HEK293 (cell line): ENCODE measurements at regions not wholly inside any gene's neighbourhood (a gene's known extent, or its start where the extent isn't known, plus 50 kb on each side); places are given as distances from the start of the nearest gene placed in this dataset.

ENCODE experiments used
- CTCF ChIA-PET: fragments of 350-600 bp; formaldehyde crosslinking; extraction: SDS; loops from one replicate; lab custom pipeline; 2021; ENCODE audit warnings: antibody characterized with exemption; lab: Yijun Ruan, JAX
- POLR2A ChIA-PET: fragments of 300-600 bp; formaldehyde crosslinking; extraction: SDS; loops from one replicate; lab custom pipeline; 2020; ENCODE audit warnings: antibody characterized with exemption, inconsistent platforms; lab: Yijun Ruan, JAX
- H3K27ac ChIP-seq: fragments of 200-500 bp; sonication (Bioruptor generic); 2 replicates; pipeline ENCODE4 v1.5.1; 2014; ENCODE audit warnings: low read depth, low read length, control low read depth, inconsistent platforms; ENCODE audit errors: extremely low read depth
- H3K36me3 ChIP-seq, 2 experiments: fragments of 200-500 bp in 1 of 2; sonication (Bioruptor generic) in 1 of 2; 1 replicate in 1 of 2; 2 replicates in 1 of 2; pipeline ENCODE4 v1.5.1; 2014 to 2017; ENCODE audit warnings: inconsistent platforms in 2 of 2, low read length in 2 of 2; ENCODE audit not compliant: control insufficient read depth in 2 of 2, insufficient read depth in 1 of 2
- H3K4me1 ChIP-seq: fragments of 200-500 bp; sonication (Bioruptor generic); 2 replicates; pipeline ENCODE4 v1.5.1; 2014; ENCODE audit warnings: mild to moderate bottlenecking, low read length, inconsistent platforms; ENCODE audit not compliant: control insufficient read depth, insufficient read depth
- H3K4me3 ChIP-seq: 2 replicates; pipeline ENCODE4 v1.5.1; 2011; ENCODE audit warnings: low read depth, mild to moderate bottlenecking, control low read depth, low read length, moderate library complexity
- H3K9me3 ChIP-seq: fragments of 200-500 bp; sonication (Bioruptor generic); 2 replicates; pipeline ENCODE4 v1.5.1; 2014; ENCODE audit warnings: low read depth, low read length, inconsistent platforms; ENCODE audit not compliant: control insufficient read depth, insufficient read depth
- GFI1B ChIP-seq: fragments of 450-650 bp; formaldehyde crosslinking; IDR thresholded peaks from 2 replicates; pipeline ENCODE4 v1.5.1; 2016; ENCODE audit warnings: missing biosample characterization, missing genetic modification characterization
- HOXA7 ChIP-seq: sonication (generic); formaldehyde crosslinking; IDR thresholded peaks from 2 replicates; pipeline ENCODE4 v1.8.1; 2022; ENCODE audit warnings: missing genetic modification reagents, borderline replicate concordance
- HOXD13 ChIP-seq: sonication (generic); formaldehyde crosslinking; IDR thresholded peaks from 2 replicates; pipeline ENCODE4 v1.8.0; 2022; ENCODE audit warnings: missing genetic modification reagents, borderline replicate concordance
- MEIS1 ChIP-seq: sonication (generic); formaldehyde crosslinking; IDR thresholded peaks from 2 replicates; pipeline ENCODE4 v1.8.1; 2022; ENCODE audit warnings: missing genetic modification reagents, mild to moderate bottlenecking, borderline replicate concordance
- OSR2 ChIP-seq: fragments of 450-650 bp; formaldehyde crosslinking; IDR thresholded peaks from 2 replicates; pipeline ENCODE4 v1.5.1; 2016; ENCODE audit warnings: missing biosample characterization, missing genetic modification characterization
- OVOL3 ChIP-seq: fragments of 450-650 bp; formaldehyde crosslinking; IDR thresholded peaks from 2 replicates; pipeline ENCODE4 v1.5.1; 2016; ENCODE audit warnings: missing biosample characterization, missing genetic modification characterization
- PRDM6 ChIP-seq: fragments of 450-650 bp; formaldehyde crosslinking; IDR thresholded peaks from 2 replicates; pipeline ENCODE4 v1.5.1; 2017; ENCODE audit warnings: missing biosample characterization, missing genetic modification characterization
- SETDB1 ChIP-seq: IDR thresholded peaks from one replicate; pipeline ENCODE4 v1.6.1; 2017; ENCODE audit warnings: mild to moderate bottlenecking, low read length, moderate library complexity, mixed read lengths; ENCODE audit not compliant: insufficient read length
- TCF7L2 ChIP-seq: IDR thresholded peaks from 2 replicates; pipeline ENCODE4 v1.6.1; 2011; ENCODE audit warnings: low read depth, mild to moderate bottlenecking, inconsistent platforms, low read length, moderate library complexity, borderline replicate concordance
- ZBTB1 ChIP-seq: fragments of 450-650 bp; formaldehyde crosslinking; IDR thresholded peaks from 2 replicates; pipeline ENCODE4 v1.5.1; 2016; ENCODE audit warnings: missing biosample characterization, missing genetic modification characterization
- ZBTB21 ChIP-seq: fragments of 450-650 bp; formaldehyde crosslinking; IDR thresholded peaks from 2 replicates; pipeline ENCODE4 v1.5.1; 2017; ENCODE audit warnings: missing biosample characterization, missing genetic modification characterization
- ZFP41 ChIP-seq: fragments of 450-650 bp; formaldehyde crosslinking; IDR thresholded peaks from 2 replicates; pipeline ENCODE4 v1.5.1; 2016; ENCODE audit warnings: missing biosample characterization, missing genetic modification characterization, borderline replicate concordance
- ZFP69B ChIP-seq: fragments of 450-650 bp; formaldehyde crosslinking; IDR thresholded peaks from 2 replicates; pipeline ENCODE4 v1.5.1; 2016; ENCODE audit warnings: missing biosample characterization, missing genetic modification characterization
- ZNF114 ChIP-seq: fragments of 450-650 bp; formaldehyde crosslinking; IDR thresholded peaks from 2 replicates; pipeline ENCODE4 v1.5.0; 2017; ENCODE audit warnings: missing biosample characterization, missing genetic modification characterization
- ZNF146 ChIP-seq: fragments of 450-650 bp; formaldehyde crosslinking; IDR thresholded peaks from 2 replicates; pipeline ENCODE4 v1.5.1; 2016; ENCODE audit warnings: missing biosample characterization, missing genetic modification characterization
- ZNF16 ChIP-seq: fragments of 450-650 bp; formaldehyde crosslinking; IDR thresholded peaks from 2 replicates; pipeline ENCODE4 v1.5.1; 2016; ENCODE audit warnings: low read depth, missing biosample characterization, missing genetic modification characterization
- ZNF248 ChIP-seq: fragments of 450-650 bp; formaldehyde crosslinking; IDR thresholded peaks from 2 replicates; pipeline ENCODE4 v1.5.1; 2017; ENCODE audit warnings: missing biosample characterization, missing genetic modification characterization
- ZNF26 ChIP-seq: fragments of 450-650 bp; formaldehyde crosslinking; IDR thresholded peaks from 2 replicates; pipeline ENCODE4 v1.5.1; 2016; ENCODE audit warnings: missing biosample characterization, missing genetic modification characterization
- ZNF341 ChIP-seq: fragments of 450-650 bp; formaldehyde crosslinking; IDR thresholded peaks from 2 replicates; pipeline ENCODE4; 2016; ENCODE audit warnings: low read depth, missing biosample characterization, missing genetic modification characterization
- ZNF558 ChIP-seq: fragments of 450-650 bp; formaldehyde crosslinking; IDR thresholded peaks from 2 replicates; pipeline ENCODE4 v1.5.1; 2016; ENCODE audit warnings: missing biosample characterization, missing genetic modification characterization
- ZNF624 ChIP-seq: fragments of 450-650 bp; formaldehyde crosslinking; IDR thresholded peaks from 2 replicates; pipeline ENCODE4 v1.5.1; 2017; ENCODE audit warnings: missing biosample characterization, missing genetic modification characterization
- ZNF692 ChIP-seq: fragments of 450-650 bp; formaldehyde crosslinking; IDR thresholded peaks from 2 replicates; pipeline ENCODE4 v1.5.1; 2016; ENCODE audit warnings: missing biosample characterization, missing genetic modification characterization
- ZNF785 ChIP-seq: fragments of 450-650 bp; formaldehyde crosslinking; IDR thresholded peaks from 2 replicates; pipeline ENCODE4 v1.5.1; 2016; ENCODE audit warnings: missing biosample characterization, missing genetic modification characterization
- TF ChIP-seq, protein P1 (sequence below): fragments of 450-650 bp; formaldehyde crosslinking; IDR thresholded peaks from 2 replicates; pipeline ENCODE4 v1.5.1; 2016; ENCODE audit warnings: missing biosample characterization, missing genetic modification characterization
- TF ChIP-seq, protein P2 (sequence below): fragments of 450-650 bp; formaldehyde crosslinking; conservative IDR thresholded peaks from 2 replicates; pipeline ENCODE4 v1.5.1; 2016; ENCODE audit warnings: low read depth, missing biosample characterization, missing genetic modification characterization

DNA sequence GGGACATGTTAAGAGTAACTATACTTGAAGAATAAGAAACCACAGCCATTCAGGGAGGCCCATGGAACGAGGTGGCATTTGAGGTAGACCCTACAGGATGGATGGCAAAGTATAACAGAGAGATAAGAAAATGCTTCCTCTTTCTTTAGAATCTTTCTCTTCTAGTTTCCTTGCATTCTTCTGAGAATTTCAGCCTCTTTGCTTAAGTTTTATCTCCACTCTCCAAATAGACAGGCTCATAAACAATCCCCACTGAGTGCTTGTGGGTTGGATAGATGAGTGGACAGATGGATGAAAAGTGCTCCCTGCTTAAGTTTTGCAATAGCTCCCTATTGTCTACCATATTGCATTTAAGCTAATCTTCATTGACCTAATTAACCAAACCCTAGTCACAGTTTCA, 103.7 kb downstream of the MEX3B start:
- no peak overlapping the region for H3K4me3 ChIP-seq
- no peaks in the 10 kb centered on the region for H3K36me3 ChIP-seq
- TF ChIP-seq ZFP41: no peak
- peak; percentile 52; the same call in 1 of the 2 replicates for TF ChIP-seq ZNF16
- CTCF ChIA-PET: interaction anchor here (0.5 to 1.1 kb wide), 3 partner anchors 17 to 462 kb away, joined by 3 to 4 read pairs (median 3); no protein-coding TSS in a partner anchor
- peaks cover 17% of the 10 kb centered on the region for H3K4me1 ChIP-seq
- H3K27ac ChIP-seq: no peak overlapping the region
- POLR2A ChIA-PET: no interaction called here
- no peaks in the 10 kb centered on the region for H3K9me3 ChIP-seq

- Histone ChIP-seq H3K4me3 (no peak overlapping the region), H3K4me1 (peaks cover 20% of the 10 kb centered on the region), H3K36me3 (no peaks in the 10 kb centered on the region), H3K9me3 (no peaks in the 10 kb centered on the region), H3K27ac (no peak overlapping the region; the same call in 1 of the 2 replicates)
- CTCF ChIA-PET: interaction anchor here (0.5 to 2.7 kb wide), 3 partner anchors 17 to 531 kb away, joined by 3 to 14 read pairs (median 4); no protein-coding TSS in a partner anchor
- POLR2A ChIA-PET: interaction anchor here (1.5 kb wide), 1 partner anchor 105 kb away, joined by 15 read pairs; the partner anchor contains the start of gene MEX3B
- TF ChIP-seq PRDM6 (tag by site-specific recombination) (peak; percentile 80), MEIS1 (CRISPR knock-in tag) (no peak), ZNF341 (0 out of 2 replicates have a peak, but pooled peaks have one; percentile 21), SETDB1 (no peak), OVOL3 (peak; percentile 60; the same call in 1 of the 2 replicates), ZNF146 (tag by site-specific recombination) (no peak), OSR2 (peak; percentile 77), HOXD13 (CRISPR knock-in tag) (no peak), ZBTB1 (peak; percentile 29; the same call in 1 of the 2 replicates), ZNF114 (tag by site-specific recombination) (no peak), GFI1B (tag by site-specific recombination) (peak; percentile 89; the same call in 1 of the 2 replicates), ZNF26 (tag by site-specific recombination) (no peak), ZNF248 (tag by site-specific recombination) (no peak), ZFP69B (tag by site-specific recombination) (no peak), ZNF692 (tag by site-specific recombination) (0 out of 2 replicates have a peak, but pooled peaks have one; percentile 12), ZNF558 (tag by site-specific recombination) (no peak), ZNF785 (no peak), ZNF624 (tag by site-specific recombination) (no peak), ZBTB21 (no peak), HOXA7 (CRISPR knock-in tag) (no peak), TCF7L2 (no peak)
- TF ChIP-seq, protein P1, sequence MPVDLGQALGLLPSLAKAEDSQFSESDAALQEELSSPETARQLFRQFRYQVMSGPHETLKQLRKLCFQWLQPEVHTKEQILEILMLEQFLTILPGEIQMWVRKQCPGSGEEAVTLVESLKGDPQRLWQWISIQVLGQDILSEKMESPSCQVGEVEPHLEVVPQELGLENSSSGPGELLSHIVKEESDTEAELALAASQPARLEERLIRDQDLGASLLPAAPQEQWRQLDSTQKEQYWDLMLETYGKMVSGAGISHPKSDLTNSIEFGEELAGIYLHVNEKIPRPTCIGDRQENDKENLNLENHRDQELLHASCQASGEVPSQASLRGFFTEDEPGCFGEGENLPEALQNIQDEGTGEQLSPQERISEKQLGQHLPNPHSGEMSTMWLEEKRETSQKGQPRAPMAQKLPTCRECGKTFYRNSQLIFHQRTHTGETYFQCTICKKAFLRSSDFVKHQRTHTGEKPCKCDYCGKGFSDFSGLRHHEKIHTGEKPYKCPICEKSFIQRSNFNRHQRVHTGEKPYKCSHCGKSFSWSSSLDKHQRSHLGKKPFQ (tag by site-specific recombination): peak; percentile 90
- TF ChIP-seq, protein P2, sequence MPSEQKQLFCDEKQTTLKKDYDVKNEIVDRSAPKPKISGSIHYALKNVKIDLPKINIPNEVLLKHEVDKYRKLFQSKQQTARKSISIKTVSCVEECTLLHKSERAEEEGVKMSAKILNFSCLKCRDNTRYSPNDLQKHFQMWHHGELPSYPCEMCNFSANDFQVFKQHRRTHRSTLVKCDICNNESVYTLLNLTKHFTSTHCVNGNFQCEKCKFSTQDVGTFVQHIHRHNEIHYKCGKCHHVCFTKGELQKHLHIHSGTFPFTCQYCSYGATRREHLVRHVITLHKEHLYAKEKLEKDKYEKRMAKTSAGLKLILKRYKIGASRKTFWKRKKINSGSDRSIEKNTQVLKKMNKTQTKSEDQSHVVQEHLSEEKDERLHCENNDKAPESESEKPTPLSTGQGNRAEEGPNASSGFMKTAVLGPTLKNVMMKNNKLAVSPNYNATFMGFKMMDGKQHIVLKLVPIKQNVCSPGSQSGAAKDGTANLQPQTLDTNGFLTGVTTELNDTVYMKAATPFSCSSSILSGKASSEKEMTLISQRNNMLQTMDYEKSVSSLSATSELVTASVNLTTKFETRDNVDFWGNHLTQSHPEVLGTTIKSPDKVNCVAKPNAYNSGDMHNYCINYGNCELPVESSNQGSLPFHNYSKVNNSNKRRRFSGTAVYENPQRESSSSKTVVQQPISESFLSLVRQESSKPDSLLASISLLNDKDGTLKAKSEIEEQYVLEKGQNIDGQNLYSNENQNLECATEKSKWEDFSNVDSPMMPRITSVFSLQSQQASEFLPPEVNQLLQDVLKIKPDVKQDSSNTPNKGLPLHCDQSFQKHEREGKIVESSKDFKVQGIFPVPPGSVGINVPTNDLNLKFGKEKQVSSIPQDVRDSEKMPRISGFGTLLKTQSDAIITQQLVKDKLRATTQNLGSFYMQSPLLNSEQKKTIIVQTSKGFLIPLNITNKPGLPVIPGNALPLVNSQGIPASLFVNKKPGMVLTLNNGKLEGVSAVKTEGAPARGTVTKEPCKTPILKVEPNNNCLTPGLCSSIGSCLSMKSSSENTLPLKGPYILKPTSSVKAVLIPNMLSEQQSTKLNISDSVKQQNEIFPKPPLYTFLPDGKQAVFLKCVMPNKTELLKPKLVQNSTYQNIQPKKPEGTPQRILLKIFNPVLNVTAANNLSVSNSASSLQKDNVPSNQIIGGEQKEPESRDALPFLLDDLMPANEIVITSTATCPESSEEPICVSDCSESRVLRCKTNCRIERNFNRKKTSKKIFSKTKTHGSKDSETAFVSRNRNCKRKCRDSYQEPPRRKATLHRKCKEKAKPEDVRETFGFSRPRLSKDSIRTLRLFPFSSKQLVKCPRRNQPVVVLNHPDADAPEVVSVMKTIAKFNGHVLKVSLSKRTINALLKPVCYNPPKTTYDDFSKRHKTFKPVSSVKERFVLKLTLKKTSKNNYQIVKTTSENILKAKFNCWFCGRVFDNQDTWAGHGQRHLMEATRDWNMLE (tag by site-specific recombination): no peak
These were observed 104.3 kb downstream of the MEX3B start for GRCh38 chr15:81941479-81941878.
